Daoy (cell line): ENCODE measurements at regions not wholly inside any gene's neighbourhood (a gene's known extent, or its start where the extent isn't known, plus 50 kb on each side); places are given as distances from the start of the nearest gene placed in this dataset.
A peak's percentile ranks its signal among the peaks of the same experiment; 100 is the strongest.

Experiments
- DNase-seq: peaks from one replicate; pipeline ENCODE4 v3.0.0-alpha.2; 2015; ENCODE audit warnings: low read depth

DNA sequence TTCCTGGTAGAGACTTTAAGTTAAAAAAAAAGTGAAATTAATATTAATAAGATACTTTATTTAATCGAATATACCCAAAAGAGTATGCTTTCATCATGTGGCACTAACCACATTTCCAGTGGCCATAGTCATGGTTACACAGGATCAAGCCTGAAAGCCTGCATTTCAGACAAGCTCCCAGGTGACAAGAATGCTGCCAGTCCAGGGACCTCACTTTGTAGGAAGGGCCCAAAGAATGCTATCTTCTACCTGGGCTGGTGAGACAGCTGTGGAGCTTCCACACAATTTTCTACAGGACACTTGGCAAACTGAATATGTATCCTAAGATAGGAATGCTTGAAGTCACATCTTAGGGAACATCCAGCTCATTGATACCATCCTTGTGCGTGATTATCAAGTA, 203.8 kb downstream of the AUH start:
- DNase-seq: no peak

- DNase-seq: no peak
Observed at GRCh38 chr9:91158286-91158685, 203.4 kb downstream of the AUH start.

GRCh38 chr9:91158946-91159345, 202.8 kb downstream of the AUH start:
- DNase-seq: no peak

- DNase-seq: no peak
Observed at GRCh38 chr9:91159664-91160121, 202.0 kb downstream of the AUH start.

DNA sequence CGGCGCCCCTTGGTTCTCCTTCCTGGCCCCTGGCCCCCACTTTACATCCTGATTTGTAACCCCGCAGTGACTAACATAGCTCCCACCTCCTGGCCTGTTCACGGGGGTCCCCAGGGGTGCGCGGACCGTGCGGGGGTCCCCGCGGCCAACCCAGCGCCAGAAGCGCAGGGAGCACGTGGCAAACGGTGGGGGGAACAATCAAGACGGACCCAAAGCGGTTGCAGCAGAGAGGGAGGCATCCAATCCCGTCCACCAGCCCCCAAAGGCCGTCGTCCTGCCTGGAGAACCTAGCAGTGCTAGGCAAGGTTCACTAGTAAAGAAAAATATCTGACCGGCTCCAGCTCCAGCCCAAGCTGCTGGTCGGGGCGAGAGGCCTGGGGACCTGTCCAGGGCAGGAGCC, 201.5 kb downstream of the AUH start:
- DNase-seq: no peak

- DNase-seq: no peak
Observed at GRCh38 chr9:91160599-91161464, 200.9 kb downstream of the AUH start.

DNA sequence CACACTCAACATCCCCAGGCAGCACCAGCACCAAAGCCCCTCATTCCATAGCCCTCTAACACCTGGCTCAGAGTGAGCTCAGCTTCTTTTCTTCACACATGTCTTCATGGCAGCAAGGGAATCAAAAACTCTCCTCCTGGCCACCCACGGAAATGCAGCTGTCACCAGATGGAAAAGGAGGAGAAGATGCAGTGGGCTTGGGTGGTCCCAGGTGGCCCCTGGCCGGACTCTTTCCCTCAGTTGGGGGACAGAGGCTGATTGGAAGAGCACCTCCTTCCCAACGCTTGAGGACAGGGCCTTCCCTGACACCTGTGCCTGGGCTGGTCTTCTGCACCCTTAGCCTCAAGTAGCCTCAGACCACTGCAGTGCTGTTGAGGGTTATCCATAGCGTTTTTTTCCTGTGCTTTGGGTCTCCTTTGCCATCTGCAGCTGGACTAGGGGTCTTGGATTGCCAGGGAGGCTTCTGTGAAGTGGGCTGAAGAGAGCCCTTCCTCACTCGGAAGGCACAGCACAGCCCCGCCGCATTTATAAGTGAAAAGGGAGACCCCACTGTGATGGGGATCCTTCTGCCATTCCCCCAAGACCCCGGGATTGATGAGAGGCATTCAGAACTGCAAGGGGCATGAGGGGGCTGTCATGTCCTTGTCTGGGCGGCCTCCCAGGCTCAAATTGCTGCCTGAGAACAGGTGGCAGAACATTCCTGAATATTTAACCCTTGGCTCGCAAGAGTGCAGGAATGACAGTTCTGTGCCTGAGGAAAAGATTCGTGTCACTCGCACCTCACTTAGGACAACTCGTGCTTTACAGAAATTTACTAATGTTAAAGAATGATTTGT, 200.0 kb downstream of the AUH start:
- DNase-seq: no peak

DNA sequence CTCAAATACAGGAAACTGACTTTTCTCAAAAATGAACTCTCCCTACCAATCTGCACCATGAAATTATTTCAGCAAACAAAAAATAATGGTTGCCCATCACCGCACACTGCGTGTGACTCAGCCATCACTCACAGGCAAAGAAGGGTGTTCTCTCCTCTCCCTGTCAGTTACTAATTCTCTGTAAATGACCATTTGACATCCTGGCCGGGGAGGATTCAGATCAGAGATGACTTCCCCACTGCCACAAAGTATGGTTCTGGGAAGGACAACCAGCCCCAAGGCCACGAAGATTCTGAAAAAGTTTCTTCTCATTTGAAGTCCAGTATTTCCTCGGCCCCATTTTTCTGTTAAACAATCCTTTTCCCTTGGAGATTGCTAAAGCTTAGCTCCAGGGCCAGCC, 199.4 kb downstream of the AUH start:
- DNase-seq: peak; percentile 72

DNA sequence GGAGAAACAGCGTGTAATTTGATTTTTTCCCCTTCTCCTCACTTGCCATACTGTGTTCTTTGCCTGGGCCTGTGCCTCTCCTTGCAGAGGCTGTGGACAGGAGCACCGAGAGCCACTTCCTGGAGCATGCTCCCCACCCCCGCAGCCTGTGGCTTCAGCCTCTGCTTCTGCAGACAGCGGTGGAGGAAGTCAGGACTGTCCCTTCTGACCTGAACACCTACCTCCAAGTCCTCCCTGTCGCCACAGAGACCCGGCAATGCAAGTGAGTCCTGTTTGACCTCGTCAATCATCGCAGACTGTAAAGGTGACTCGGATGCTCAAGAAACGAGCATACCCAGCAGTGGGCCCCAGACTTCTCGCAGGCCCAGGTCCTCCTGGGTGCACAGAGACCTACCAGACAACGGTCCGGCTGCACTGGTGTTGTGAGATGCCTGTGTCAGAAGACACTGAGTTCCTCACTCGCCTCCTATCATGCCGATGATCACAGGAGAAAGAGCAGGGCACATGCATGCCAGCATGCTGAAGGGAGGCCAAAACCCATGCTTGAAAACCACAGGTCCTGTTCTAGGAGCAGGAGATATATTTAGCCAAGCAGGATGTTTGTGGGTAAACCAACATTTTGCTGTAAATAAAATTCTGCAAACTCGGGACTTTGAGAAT, 198.8 kb downstream of the AUH start:
- DNase-seq: peak; percentile 46

GRCh38 chr9:91163444-91163772, 198.3 kb downstream of the AUH start:
- DNase-seq: no peak

- DNase-seq: no peak
Observed at GRCh38 chr9:91163773-91164471, 197.8 kb downstream of the AUH start.
